GM06990 (cell line): ENCODE measurements at regions not wholly inside any gene's neighbourhood (a gene's known extent, or its start where the extent isn't known, plus 50 kb on each side); places are given as distances from the start of the nearest gene placed in this dataset.

ENCODE experiments used
- DNase-seq: peaks from one replicate; pipeline ENCODE4 v3.0.0-alpha.2; 2011; ENCODE audit not compliant: insufficient read length; ENCODE audit errors: extremely low read depth
- H3K27me3 ChIP-seq: replicated peaks from 2 replicates; pipeline ENCODE4 v1.6.0; 2011; ENCODE audit warnings: low read length; ENCODE audit not compliant: control insufficient read depth, insufficient read depth
- H3K36me3 ChIP-seq: 2 replicates; pipeline ENCODE4 v1.5.1; 2011; ENCODE audit warnings: low read length; ENCODE audit not compliant: control insufficient read depth, insufficient read depth
- H3K4me3 ChIP-seq: replicated peaks from 2 replicates; pipeline ENCODE4 v1.5.1; 2011; ENCODE audit warnings: low read depth, mild to moderate bottlenecking, control low read depth, low read length
- TF ChIP-seq, protein P1 (sequence below): IDR thresholded peaks from 2 replicates; pipeline ENCODE4 v1.5.1; 2011; ENCODE audit warnings: low read length, control low read depth, mild to moderate bottlenecking, inconsistent platforms; ENCODE audit not compliant: insufficient read depth, poor library complexity, severe bottlenecking

DNA sequence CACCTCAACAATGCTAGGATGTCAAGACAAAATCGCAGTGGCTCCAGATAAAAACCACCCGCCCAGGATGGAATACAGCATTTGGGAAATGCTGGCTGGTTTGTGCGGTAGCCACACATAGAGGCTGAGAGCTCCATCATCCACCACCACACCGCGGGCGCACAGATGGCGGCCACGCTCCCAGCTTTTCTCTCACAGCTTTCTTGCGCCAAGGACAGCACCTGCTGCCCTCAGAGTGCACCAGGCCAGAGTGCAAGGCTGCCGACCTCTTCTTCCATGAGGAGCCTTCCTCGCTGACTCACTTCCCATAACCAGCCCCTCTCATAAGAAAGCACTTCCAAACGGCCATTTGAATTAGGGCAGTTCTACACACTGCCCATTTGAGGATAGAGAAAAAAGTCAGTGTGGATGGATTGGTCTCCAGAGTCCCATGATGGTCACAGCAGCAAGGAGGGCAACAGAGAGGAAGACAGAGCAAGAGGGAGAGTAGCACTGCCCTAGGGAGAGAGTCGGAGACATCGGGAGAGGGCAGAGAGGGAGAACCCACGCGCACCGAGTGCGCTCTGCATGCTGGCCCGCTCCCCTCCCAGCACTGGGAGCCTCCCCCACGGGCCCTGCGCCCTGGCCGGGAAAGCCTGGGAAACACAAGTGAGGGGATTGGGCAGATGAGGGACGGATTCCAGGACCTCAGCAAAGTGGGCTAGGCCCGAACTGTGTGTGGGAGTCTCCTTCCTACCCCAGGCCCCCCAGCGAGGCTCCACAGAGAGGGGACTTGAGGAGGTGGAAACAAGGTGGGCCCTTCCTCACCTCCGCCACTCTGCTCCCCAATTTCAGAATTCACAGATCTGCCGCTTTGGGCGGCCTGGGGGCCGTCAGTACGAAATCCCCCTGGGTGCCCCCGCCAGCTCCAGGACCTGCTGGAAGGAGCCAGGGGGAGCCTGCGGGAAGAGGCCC, 156.9 kb downstream of the USP12 start:
- H3K27me3 ChIP-seq, result no peaks in the 10 kb centered on the region; the same call in none of the 2 replicates
- H3K4me3 ChIP-seq, result no peak overlapping the region
- TF ChIP-seq, protein P1, sequence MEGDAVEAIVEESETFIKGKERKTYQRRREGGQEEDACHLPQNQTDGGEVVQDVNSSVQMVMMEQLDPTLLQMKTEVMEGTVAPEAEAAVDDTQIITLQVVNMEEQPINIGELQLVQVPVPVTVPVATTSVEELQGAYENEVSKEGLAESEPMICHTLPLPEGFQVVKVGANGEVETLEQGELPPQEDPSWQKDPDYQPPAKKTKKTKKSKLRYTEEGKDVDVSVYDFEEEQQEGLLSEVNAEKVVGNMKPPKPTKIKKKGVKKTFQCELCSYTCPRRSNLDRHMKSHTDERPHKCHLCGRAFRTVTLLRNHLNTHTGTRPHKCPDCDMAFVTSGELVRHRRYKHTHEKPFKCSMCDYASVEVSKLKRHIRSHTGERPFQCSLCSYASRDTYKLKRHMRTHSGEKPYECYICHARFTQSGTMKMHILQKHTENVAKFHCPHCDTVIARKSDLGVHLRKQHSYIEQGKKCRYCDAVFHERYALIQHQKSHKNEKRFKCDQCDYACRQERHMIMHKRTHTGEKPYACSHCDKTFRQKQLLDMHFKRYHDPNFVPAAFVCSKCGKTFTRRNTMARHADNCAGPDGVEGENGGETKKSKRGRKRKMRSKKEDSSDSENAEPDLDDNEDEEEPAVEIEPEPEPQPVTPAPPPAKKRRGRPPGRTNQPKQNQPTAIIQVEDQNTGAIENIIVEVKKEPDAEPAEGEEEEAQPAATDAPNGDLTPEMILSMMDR, result no peak
- H3K36me3 ChIP-seq, result no peaks in the 10 kb centered on the region
- no peak for DNase-seq

DNA sequence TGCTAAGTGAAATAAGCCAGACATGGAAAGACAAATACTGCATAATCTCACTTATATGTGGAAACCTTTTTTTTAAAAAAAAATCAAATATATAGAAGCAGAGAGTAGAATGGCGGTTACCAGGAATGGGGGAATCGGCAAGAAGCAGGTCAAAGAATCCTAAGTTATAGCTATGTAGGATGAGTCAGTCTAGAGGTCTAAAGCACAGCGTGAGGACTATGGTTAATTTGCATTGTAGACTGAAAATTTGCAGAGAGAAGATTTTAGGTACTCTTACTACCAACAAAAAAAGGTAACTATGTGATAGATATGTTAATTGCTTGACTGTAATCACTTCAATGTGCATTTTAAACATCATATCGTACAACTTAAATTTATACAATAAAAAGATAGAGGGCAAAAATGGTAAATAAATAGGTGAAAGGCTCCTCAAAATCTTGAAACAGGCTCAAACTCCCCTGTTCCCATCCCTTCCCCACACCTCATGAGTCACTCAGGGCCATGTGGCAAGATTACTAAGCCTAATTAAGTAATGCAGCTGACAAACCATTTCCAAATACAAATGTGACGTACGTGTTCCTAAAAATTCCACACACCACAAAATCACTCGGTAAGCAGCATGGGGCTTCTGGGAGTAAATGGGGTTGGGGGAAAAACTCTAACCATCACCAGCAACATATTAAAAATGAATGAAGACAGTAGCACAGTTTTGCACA, 159.0 kb downstream of the USP12 start:
- H3K27me3 ChIP-seq, result no peaks in the 10 kb centered on the region; the same call in none of the 2 replicates
- DNase-seq, result no peak
- H3K36me3 ChIP-seq, result no peaks in the 10 kb centered on the region
- TF ChIP-seq, protein P1, result no peak
- no peak overlapping the region for H3K4me3 ChIP-seq

DNA sequence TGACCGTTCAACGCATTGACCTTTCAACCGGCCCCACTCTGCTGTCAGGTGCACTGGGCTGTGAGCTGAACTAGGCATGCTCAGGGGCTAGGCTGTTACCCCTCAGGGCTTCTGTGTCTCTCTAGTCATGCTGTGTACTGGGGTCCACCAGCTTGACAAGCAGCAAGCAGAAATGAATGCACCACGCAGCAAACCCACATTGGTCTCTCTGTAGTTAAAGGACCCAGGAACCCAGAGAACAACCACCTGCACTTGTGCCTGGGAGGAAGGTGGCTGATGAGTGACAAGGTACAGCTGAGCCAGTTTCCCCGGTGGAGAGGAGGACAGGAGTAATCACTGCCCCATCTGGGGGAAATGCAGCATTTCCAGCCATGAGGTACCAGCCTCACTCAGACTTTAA, 159.9 kb downstream of the USP12 start:
- TF ChIP-seq, protein P1, result no peak
- H3K27me3 ChIP-seq, result no peaks in the 10 kb centered on the region; the same call in none of the 2 replicates
- H3K4me3 ChIP-seq, result no peak overlapping the region
- H3K36me3 ChIP-seq, result no peaks in the 10 kb centered on the region
- DNase-seq, result no peak

DNA sequence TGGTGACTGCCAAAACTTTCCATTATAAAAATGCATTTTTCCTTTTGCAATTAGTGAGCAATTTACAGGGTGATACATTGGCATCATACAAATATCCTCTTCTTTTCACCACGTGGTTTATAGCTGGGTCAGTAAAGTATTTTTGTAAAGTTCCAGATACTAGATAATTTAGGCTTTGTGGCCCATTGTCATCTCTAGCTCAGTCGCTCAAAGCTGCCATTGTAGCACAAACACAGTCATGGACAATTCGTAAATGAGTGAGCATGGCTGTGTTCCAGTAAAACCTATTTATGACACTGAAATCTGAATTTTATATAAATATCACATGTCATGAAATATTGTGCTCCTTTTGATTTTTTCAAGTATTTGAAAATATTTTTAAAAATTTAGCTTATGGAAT, 162.9 kb downstream of the USP12 start:
- TF ChIP-seq, protein P1, result no peak
- no peak for DNase-seq
- Histone ChIP-seq H3K36me3 (no peaks in the 10 kb centered on the region), H3K4me3 (no peak overlapping the region), H3K27me3 (no peaks in the 10 kb centered on the region; the same call in none of the 2 replicates)

DNA sequence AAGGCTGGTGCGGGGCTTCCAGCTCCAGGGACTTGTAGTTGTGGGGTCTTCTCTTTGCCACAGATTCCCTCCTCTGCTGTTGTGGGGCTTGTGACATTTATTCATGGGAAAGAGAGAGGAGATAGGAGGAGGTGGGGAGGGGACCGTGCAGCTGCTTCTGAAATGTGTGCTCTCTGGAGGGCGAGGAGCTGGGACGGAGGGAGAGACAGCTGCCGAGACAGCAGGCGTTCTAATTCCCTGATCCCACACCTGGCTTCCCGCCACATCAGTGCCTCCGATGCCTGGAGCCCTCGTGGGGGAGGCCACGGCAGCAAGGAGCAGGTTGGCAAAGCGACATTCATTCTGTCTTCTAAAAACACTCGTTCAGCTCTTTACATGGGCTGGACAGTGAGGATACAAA, 164.4 kb downstream of the USP12 start:
- H3K4me3 ChIP-seq, result no peak overlapping the region
- TF ChIP-seq, protein P1, result no peak
- no peak for DNase-seq
- no peaks in the 10 kb centered on the region; the same call in none of the 2 replicates for H3K27me3 ChIP-seq
- no peaks in the 10 kb centered on the region for H3K36me3 ChIP-seq
